H9 (cell line): ENCODE measurements at regions not wholly inside any gene's neighbourhood (a gene's known extent, or its start where the extent isn't known, plus 50 kb on each side); places are given as distances from the start of the nearest gene placed in this dataset.

ENCODE experiments used
- DNase-seq: peaks from one replicate; pipeline ENCODE4 v3.0.0-alpha.2; 2017
- H2AFZ ChIP-seq: one replicate; pipeline ENCODE4 v1.6.1; 2013; ENCODE audit warnings: mild to moderate bottlenecking, low read length, control low read depth, moderate library complexity
- H2AK5ac ChIP-seq: 2 replicates; pipeline ENCODE4 v1.6.1; 2013; ENCODE audit warnings: low read length, control low read depth, mixed read lengths; ENCODE audit not compliant: insufficient read length
- H2BK120ac ChIP-seq: one replicate; pipeline ENCODE4 v1.6.1; 2013; ENCODE audit warnings: low read depth, mild to moderate bottlenecking, low read length, control low read depth, inconsistent platforms; ENCODE audit not compliant: poor library complexity, severe bottlenecking
- H2BK12ac ChIP-seq: 2 replicates; pipeline ENCODE4 v1.6.1; 2013; ENCODE audit warnings: low read length, control low read depth, mixed read lengths, low read depth; ENCODE audit not compliant: insufficient read length
- H2BK15ac ChIP-seq: 2 replicates; pipeline ENCODE4 v1.6.1; 2013; ENCODE audit warnings: low read depth, low read length, control low read depth
- H2BK20ac ChIP-seq: one replicate; pipeline ENCODE4 v1.6.1; 2013; ENCODE audit warnings: low read depth, mild to moderate bottlenecking, low read length, control low read depth, inconsistent platforms; ENCODE audit not compliant: poor library complexity, severe bottlenecking
- H2BK5ac ChIP-seq: 2 replicates; pipeline ENCODE4 v1.6.1; 2013; ENCODE audit warnings: low read length, control low read depth, mixed read lengths; ENCODE audit not compliant: insufficient read length
- H3K14ac ChIP-seq: 2 replicates; pipeline ENCODE4 v1.6.1; 2013; ENCODE audit warnings: low read length, control low read depth; ENCODE audit not compliant: insufficient read depth
- H3K18ac ChIP-seq: 2 replicates; pipeline ENCODE4 v1.6.1; 2013; ENCODE audit warnings: low read depth, mild to moderate bottlenecking, mixed read lengths, low read length, control low read depth; ENCODE audit not compliant: insufficient read length
- H3K23ac ChIP-seq: 2 replicates; pipeline ENCODE4 v1.6.1; 2013; ENCODE audit warnings: low read length, control low read depth, mixed read lengths, low read depth; ENCODE audit not compliant: insufficient read length
- H3K23me2 ChIP-seq: 2 replicates; pipeline ENCODE4 v1.6.1; 2013; ENCODE audit warnings: low read depth, mild to moderate bottlenecking, mixed read lengths, low read length, control low read depth; ENCODE audit not compliant: insufficient read length, poor library complexity, severe bottlenecking
- H3K27ac ChIP-seq: 2 replicates; pipeline ENCODE4 v1.5.1; 2013; ENCODE audit warnings: low read length, control low read depth, mixed read lengths, low read depth; ENCODE audit not compliant: insufficient read length
- H3K27me3 ChIP-seq: 2 replicates; pipeline ENCODE4 v1.6.1; 2013; ENCODE audit warnings: low read length, control low read depth, inconsistent platforms; ENCODE audit not compliant: insufficient read depth
- H3K4ac ChIP-seq: 2 replicates; pipeline ENCODE4 v1.6.1; 2013; ENCODE audit warnings: low read depth, mild to moderate bottlenecking, control low read depth, inconsistent platforms, low read length, moderate library complexity
- H3K4me1 ChIP-seq: 2 replicates; pipeline ENCODE4 v1.6.1; 2013; ENCODE audit warnings: low read length, control low read depth, inconsistent platforms; ENCODE audit not compliant: insufficient read depth
- H3K4me2 ChIP-seq: 2 replicates; pipeline ENCODE4 v1.6.1; 2013; ENCODE audit warnings: low read length, control low read depth, mixed read lengths; ENCODE audit not compliant: insufficient read length, insufficient read depth
- H3K56ac ChIP-seq: 2 replicates; pipeline ENCODE4 v1.6.1; 2013; ENCODE audit warnings: low read depth, mild to moderate bottlenecking, mixed read lengths, low read length, control low read depth; ENCODE audit not compliant: insufficient read length
- H3K79me1 ChIP-seq: 2 replicates; pipeline ENCODE4 v1.6.1; 2013; ENCODE audit warnings: low read depth, mild to moderate bottlenecking, moderate library complexity, low read length, control low read depth, inconsistent platforms; ENCODE audit not compliant: insufficient read depth, poor library complexity, severe bottlenecking
- H3K79me2 ChIP-seq: 2 replicates; pipeline ENCODE4 v1.6.1; 2013; ENCODE audit warnings: low read length, control low read depth, inconsistent platforms; ENCODE audit not compliant: insufficient read depth
- H3K9ac ChIP-seq: 2 replicates; pipeline ENCODE4 v1.6.1; 2013; ENCODE audit warnings: low read length, control low read depth, mixed read lengths; ENCODE audit not compliant: insufficient read length; ENCODE audit errors: extremely low read depth
- H3K9me3 ChIP-seq: one replicate; pipeline ENCODE4 v1.6.1; 2013; ENCODE audit warnings: low read depth, low read length, inconsistent platforms; ENCODE audit not compliant: control insufficient read depth
- H3T11ph ChIP-seq: one replicate; pipeline ENCODE4 v1.6.1; 2013; ENCODE audit warnings: mild to moderate bottlenecking, low read length, control low read depth, inconsistent platforms
- H4K20me1 ChIP-seq: one replicate; pipeline ENCODE4 v1.6.1; 2013; ENCODE audit not compliant: control insufficient read depth, insufficient read length, insufficient read depth
- H4K5ac ChIP-seq: 2 replicates; pipeline ENCODE4 v1.6.1; 2013; ENCODE audit warnings: low read depth, mild to moderate bottlenecking, mixed read lengths, low read length, control low read depth; ENCODE audit not compliant: insufficient read length
- H4K8ac ChIP-seq: replicated peaks from 2 replicates; pipeline ENCODE4 v1.6.1; 2013; ENCODE audit warnings: low read length, control low read depth, mixed read lengths, low read depth; ENCODE audit not compliant: insufficient read length
- H4K91ac ChIP-seq: 2 replicates; pipeline ENCODE4 v1.6.1; 2013; ENCODE audit warnings: low read depth, mild to moderate bottlenecking, moderate library complexity, mixed read lengths, low read length, control low read depth; ENCODE audit not compliant: insufficient read length
- H3K27ac Mint-ChIP-seq, 3 experiments: 2 replicates in 2 of 3; 3 replicates in 1 of 3; pipeline ENCODE4 v1.8.0; 2020 to 2021; ENCODE audit warnings: mixed read lengths in 3 of 3, mild to moderate bottlenecking in 1 of 3, moderate library complexity in 1 of 3
- H3K27me3 Mint-ChIP-seq: 2 replicates; pipeline ENCODE4 v1.8.0; 2021; ENCODE audit warnings: low read depth, mild to moderate bottlenecking, moderate library complexity, mixed read lengths
- H3K36me3 Mint-ChIP-seq, 3 experiments: 2 replicates in 2 of 3; 3 replicates in 1 of 3; pipeline ENCODE4 v1.8.0; 2020 to 2021; ENCODE audit warnings: low read depth in 3 of 3, mixed read lengths in 3 of 3; ENCODE audit not compliant: insufficient read depth in 1 of 3
- H3K4me1 Mint-ChIP-seq, 2 experiments: 2 replicates each; pipeline ENCODE4 v1.8.0; 2020; ENCODE audit warnings: mixed read lengths in 2 of 2
- H3K4me3 Mint-ChIP-seq, 2 experiments: 2 replicates in 1 of 2; 3 replicates in 1 of 2; pipeline ENCODE4 v1.8.0; 2020 to 2021; ENCODE audit warnings: mild to moderate bottlenecking in 2 of 2, mixed read lengths in 2 of 2, moderate library complexity in 1 of 2
- H3K9me3 Mint-ChIP-seq, 2 experiments: 2 replicates in 1 of 2; 3 replicates in 1 of 2; pipeline ENCODE4 v1.8.0; 2020; ENCODE audit warnings: mild to moderate bottlenecking in 2 of 2, mixed read lengths in 2 of 2, moderate library complexity in 1 of 2
- WGBS: extraction: QIAGEN DNeasy Blood & Tissue Kit; methylation state at CpG from one replicate; pipeline ENCODE4 v1.1.7; 2013; ENCODE audit warnings: missing lambda C conversion rate, low lambda C conversion rate, mixed read lengths; ENCODE audit not compliant: insufficient read length; ENCODE audit errors: extremely low coverage; 5-methylcytosine and 5-hydroxymethylcytosine counted together
- TF ChIP-seq, protein P1 (sequence below): fragments of 200-600 bp; sonication (generic); conservative IDR thresholded peaks from 3 replicates; pipeline ENCODE4 v1.8.0; 2021; ENCODE audit warnings: antibody characterized with exemption, mild to moderate bottlenecking

DNA sequence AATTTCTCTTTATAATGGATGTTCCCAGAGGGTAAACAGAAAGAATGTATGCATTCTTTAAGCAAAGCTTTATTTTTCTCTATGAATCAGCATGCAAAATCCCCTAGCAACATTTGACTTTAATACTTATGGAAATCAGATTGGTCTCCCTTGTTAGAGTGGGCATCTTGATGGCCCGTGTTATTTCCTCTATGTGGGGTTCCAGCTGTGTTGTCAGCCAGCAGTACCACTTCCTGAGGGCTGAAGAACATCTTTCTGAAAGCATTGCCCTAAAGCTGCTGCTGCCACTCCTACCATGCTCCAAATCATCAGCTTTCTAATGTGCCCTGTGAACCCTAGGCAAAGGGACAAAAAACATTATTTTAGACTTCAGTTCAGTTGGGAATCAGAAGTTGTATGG, 70.4 kb upstream of the HECTD2 start:
- Histone ChIP-seq H2AK5ac (no peak overlapping the region), H3K4ac (no peak overlapping the region), H3K4me2 (no peak overlapping the region), H3K23me2 (no peaks in the 10 kb centered on the region), H2BK120ac (no peak overlapping the region), H2BK20ac (no peak overlapping the region), H4K5ac (no peak overlapping the region), H3K9ac (no peak overlapping the region), H3K14ac (no peak overlapping the region), H2BK5ac (no peak overlapping the region), H3K9me3 (no peaks in the 10 kb centered on the region), H3T11ph (no peak overlapping the region), H3K27me3 (no peaks in the 10 kb centered on the region), H3K4me1 (no peaks in the 10 kb centered on the region), H2BK15ac (no peak overlapping the region), H4K20me1 (no peaks in the 10 kb centered on the region), H4K91ac (no peak overlapping the region), H3K79me2 (no peaks in the 10 kb centered on the region), H3K56ac (no peak overlapping the region), H3K79me1 (no peaks in the 10 kb centered on the region), H2BK12ac (no peak overlapping the region), H2AFZ (no peak overlapping the region), H3K27ac (no peak overlapping the region), H4K8ac (no peak overlapping the region), H3K18ac (no peak overlapping the region), H3K23ac (no peak overlapping the region)
- Mint-ChIP-seq H3K9me3 (peaks cover 0 to 4% of the 10 kb centered on the region in 2 experiments; a peak in 2 of 5 replicates), H3K4me3 (no peak overlapping the region), H3K27me3 (peaks cover 2% of the 10 kb centered on the region), H3K27ac (no peak overlapping the region), H3K4me1 (0 out of 4 replicates have a peak, but pooled peaks cover 0 to 3% of the 10 kb centered on the region in 2 experiments), H3K36me3 (0 out of 7 replicates have a peak, but pooled peaks cover 0 to 4% (median 0%) of the 10 kb centered on the region in 3 experiments)
- DNase-seq, result no peak
- TF ChIP-seq, protein P1, sequence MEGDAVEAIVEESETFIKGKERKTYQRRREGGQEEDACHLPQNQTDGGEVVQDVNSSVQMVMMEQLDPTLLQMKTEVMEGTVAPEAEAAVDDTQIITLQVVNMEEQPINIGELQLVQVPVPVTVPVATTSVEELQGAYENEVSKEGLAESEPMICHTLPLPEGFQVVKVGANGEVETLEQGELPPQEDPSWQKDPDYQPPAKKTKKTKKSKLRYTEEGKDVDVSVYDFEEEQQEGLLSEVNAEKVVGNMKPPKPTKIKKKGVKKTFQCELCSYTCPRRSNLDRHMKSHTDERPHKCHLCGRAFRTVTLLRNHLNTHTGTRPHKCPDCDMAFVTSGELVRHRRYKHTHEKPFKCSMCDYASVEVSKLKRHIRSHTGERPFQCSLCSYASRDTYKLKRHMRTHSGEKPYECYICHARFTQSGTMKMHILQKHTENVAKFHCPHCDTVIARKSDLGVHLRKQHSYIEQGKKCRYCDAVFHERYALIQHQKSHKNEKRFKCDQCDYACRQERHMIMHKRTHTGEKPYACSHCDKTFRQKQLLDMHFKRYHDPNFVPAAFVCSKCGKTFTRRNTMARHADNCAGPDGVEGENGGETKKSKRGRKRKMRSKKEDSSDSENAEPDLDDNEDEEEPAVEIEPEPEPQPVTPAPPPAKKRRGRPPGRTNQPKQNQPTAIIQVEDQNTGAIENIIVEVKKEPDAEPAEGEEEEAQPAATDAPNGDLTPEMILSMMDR, result no peak
- no CpG with 5 or more reads among the region's 1 CpG for WGBS
